IMR-90 (cell line): ENCODE measurements at regions not wholly inside any gene's neighbourhood (a gene's known extent, or its start where the extent isn't known, plus 50 kb on each side); places are given as distances from the start of the nearest gene placed in this dataset.

Experiments used
- ATAC-seq: fragments of 200-7000 bp; cut with Tn5 transposase; 2 replicates; pipeline ENCODE4 v1.9.1; 2020; ENCODE audit warnings: low read depth, mild to moderate bottlenecking, moderate library complexity
- BruUV-seq: library from RNA; stranded (reverse); fragments of 400-500 nt; replicated peaks from 2 replicates; lab custom pipeline; 2021; lab: Mats Ljungman, UMichigan
- CTCF ChIA-PET: fragments of 300-600 bp; formaldehyde crosslinking; extraction: SDS; loops from one replicate; lab custom pipeline; 2021; ENCODE audit warnings: antibody characterized with exemption; lab: Yijun Ruan, JAX
- POLR2A ChIA-PET: fragments of 300-600 bp; sonication (Branson Sonifier 250); formaldehyde crosslinking; loops from one replicate; lab custom pipeline; 2022; ENCODE audit warnings: antibody characterized with exemption; ENCODE audit not compliant: unreplicated experiment; lab: Charles Lee
- DNase-seq: peaks from one replicate; pipeline ENCODE4 v3.0.0; 2013
- H2AFZ ChIP-seq: replicated peaks from 2 replicates; pipeline ENCODE3; 2013; ENCODE audit warnings: low read length, mild to moderate bottlenecking; ENCODE audit not compliant: poor library complexity
- H2AK5ac ChIP-seq: 2 replicates; pipeline ENCODE4 v1.6.1; 2013; ENCODE audit warnings: low read depth, low read length, inconsistent platforms
- H2AK9ac ChIP-seq: replicated peaks from 2 replicates; pipeline ENCODE3; 2013; ENCODE audit warnings: mild to moderate bottlenecking, low read depth, low read length, moderate library complexity; ENCODE audit not compliant: poor library complexity
- H2BK120ac ChIP-seq: 2 replicates; pipeline ENCODE4 v1.6.1; 2013; ENCODE audit warnings: low read depth, low read length, inconsistent platforms
- H2BK15ac ChIP-seq: 3 replicates; pipeline ENCODE4 v1.6.1; 2013; ENCODE audit warnings: low read depth, low read length, inconsistent platforms
- H2BK20ac ChIP-seq: 2 replicates; pipeline ENCODE4 v1.6.1; 2013; ENCODE audit warnings: low read depth, mild to moderate bottlenecking, inconsistent platforms, low read length, moderate library complexity
- H2BK5ac ChIP-seq: 2 replicates; pipeline ENCODE4 v1.6.1; 2013; ENCODE audit warnings: mild to moderate bottlenecking, low read depth, low read length, inconsistent platforms; ENCODE audit not compliant: poor library complexity, severe bottlenecking
- H3K14ac ChIP-seq: replicated peaks from 2 replicates; pipeline ENCODE4 v1.6.1; 2013; ENCODE audit warnings: low read depth, low read length, inconsistent platforms
- H3K18ac ChIP-seq: 2 replicates; pipeline ENCODE4 v1.6.1; 2013; ENCODE audit warnings: low read depth, low read length, control low read depth
- H3K23ac ChIP-seq: 2 replicates; pipeline ENCODE4 v1.6.1; 2013; ENCODE audit warnings: low read depth, low read length, inconsistent platforms
- H3K27ac ChIP-seq: 2 replicates; pipeline ENCODE4 v1.5.1; 2013; ENCODE audit warnings: mild to moderate bottlenecking, control low read depth, low read length; ENCODE audit not compliant: insufficient read depth
- H3K27me3 ChIP-seq: 2 replicates; pipeline ENCODE4 v1.6.1; 2013; ENCODE audit warnings: low read length; ENCODE audit not compliant: control insufficient read depth, insufficient read depth
- H3K36me3 ChIP-seq: 2 replicates; pipeline ENCODE4 v1.6.1; 2013; ENCODE audit warnings: low read length, mixed read lengths; ENCODE audit not compliant: control insufficient read depth, insufficient read depth
- H3K4ac ChIP-seq: 2 replicates; pipeline ENCODE4 v1.6.1; 2013; ENCODE audit warnings: low read depth, low read length, inconsistent platforms
- H3K4me1 ChIP-seq: 2 replicates; pipeline ENCODE4 v1.6.1; 2013; ENCODE audit warnings: low read length, mixed read lengths; ENCODE audit not compliant: control insufficient read depth, insufficient read depth
- H3K4me2 ChIP-seq: 2 replicates; pipeline ENCODE4 v1.6.1; 2013; ENCODE audit warnings: low read depth, mild to moderate bottlenecking, control low read depth, low read length, moderate library complexity
- H3K4me3 ChIP-seq: 2 replicates; pipeline ENCODE4 v1.5.1; 2013; ENCODE audit warnings: low read depth, mild to moderate bottlenecking, control low read depth, low read length, moderate library complexity; ENCODE audit not compliant: insufficient read depth
- H3K56ac ChIP-seq: 2 replicates; pipeline ENCODE4 v1.6.1; 2013; ENCODE audit warnings: low read length, inconsistent platforms; ENCODE audit not compliant: insufficient read depth; ENCODE audit errors: extremely low read depth
- H3K79me1 ChIP-seq, 2 experiments: 2 replicates each; pipeline ENCODE4 v1.6.1; 2013; ENCODE audit warnings: low read length in 2 of 2, inconsistent platforms in 1 of 2, low read depth in 1 of 2
- H3K9ac ChIP-seq: 2 replicates; pipeline ENCODE4 v1.6.1; 2013; ENCODE audit warnings: low read depth, low read length, control low read depth
- H3K9me1 ChIP-seq: 2 replicates; pipeline ENCODE4 v1.6.1; 2013; ENCODE audit warnings: low read length, inconsistent platforms; ENCODE audit not compliant: insufficient read depth
- H3K9me3 ChIP-seq: 2 replicates; pipeline ENCODE4 v1.6.1; 2013; ENCODE audit warnings: low read length; ENCODE audit not compliant: control insufficient read depth, insufficient read depth
- H4K20me1 ChIP-seq: 2 replicates; pipeline ENCODE4 v1.6.1; 2013; ENCODE audit warnings: low read length, inconsistent platforms; ENCODE audit not compliant: insufficient read depth
- H4K5ac ChIP-seq: 2 replicates; pipeline ENCODE4 v1.6.1; 2013; ENCODE audit warnings: mild to moderate bottlenecking, low read depth, low read length, control low read depth
- H4K8ac ChIP-seq, 2 experiments: 2 replicates each; pipeline ENCODE4 v1.6.1; 2013; ENCODE audit warnings: low read depth in 2 of 2, low read length in 2 of 2, control low read depth in 1 of 2, inconsistent platforms in 1 of 2
- H4K91ac ChIP-seq: 2 replicates; pipeline ENCODE4 v1.6.1; 2013; ENCODE audit warnings: low read depth, low read length, inconsistent platforms; ENCODE audit not compliant: insufficient read depth
- BHLHE40 ChIP-seq: fragments of 150-350 bp; IDR thresholded peaks from 2 replicates; pipeline ENCODE4 v1.6.1; 2016; ENCODE audit warnings: mild to moderate bottlenecking, low read depth, low read length
- CEBPB ChIP-seq: IDR thresholded peaks from 2 replicates; pipeline ENCODE4 v1.6.1; 2012; ENCODE audit warnings: low read depth, low read length, improper control_type of control experiment
- CHD1 ChIP-seq: IDR thresholded peaks from 2 replicates; pipeline ENCODE4 v1.6.1; 2012; ENCODE audit warnings: low read depth, low read length, improper control_type of control experiment
- ELK1 ChIP-seq: fragments of 150-350 bp; IDR thresholded peaks from 2 replicates; pipeline ENCODE4 v1.6.1; 2016; ENCODE audit warnings: low read depth, mild to moderate bottlenecking, low read length, moderate library complexity, borderline replicate concordance
- FOS ChIP-seq: fragments of 150-350 bp; IDR thresholded peaks from 2 replicates; pipeline ENCODE4 v1.6.1; 2016; ENCODE audit warnings: low read depth, low read length
- MAFK ChIP-seq: IDR thresholded peaks from 2 replicates; pipeline ENCODE4 v1.6.1; 2012; ENCODE audit warnings: low read depth, low read length, improper control_type of control experiment
- POLR2A ChIP-seq: IDR thresholded peaks from 2 replicates; pipeline ENCODE4 v1.6.1; 2012; ENCODE audit warnings: mild to moderate bottlenecking, low read depth, low read length
- RAD21 ChIP-seq: IDR thresholded peaks from 2 replicates; pipeline ENCODE4 v1.6.1; 2012; ENCODE audit warnings: low read length, improper control_type of control experiment
- WGBS, 2 experiments: methylation state at CpG; one replicate each; pipeline versions ENCODE4 v1.1.5 to v1.1.7; 2013; ENCODE audit warnings: missing lambda C conversion rate in 2 of 2; ENCODE audit not compliant: insufficient read length in 1 of 2; ENCODE audit errors: extremely low coverage in 2 of 2; 5-methylcytosine and 5-hydroxymethylcytosine counted together
- dilution Hi-C: fragments of 300-500 bp; cut with HindIII; formaldehyde crosslinking; loops from one replicate; pipeline ENCODE4 v1.14.3; 2018; ENCODE audit warnings: low sequenced_read_pairs; ENCODE audit not compliant: unreplicated experiment
- in situ Hi-C: fragments of 300-500 bp; cut with MboI; formaldehyde crosslinking; loops from 3 replicates; pipeline ENCODE4 v1.14.3; 2019; ENCODE audit warnings: low sequenced_read_pairs, inconsistent platforms, mixed read lengths
- intact Hi-C: fragments of 100-400 bp; cut with micrococcal nuclease; formaldehyde crosslinking; loops from 2 replicates; pipeline ENCODE4 v1.10.0; 2022

GRCh38 chr5:137563301-137563645 is 64.1 kb upstream of the SPOCK1 start:
- TF ChIP-seq BHLHE40: no peak
- TF ChIP-seq MAFK: no peak
- no peak for TF ChIP-seq FOS
- TF ChIP-seq CEBPB: no peak
- TF ChIP-seq RAD21: no peak
- TF ChIP-seq POLR2A: no peak
- TF ChIP-seq ELK1: no peak
- no peak for TF ChIP-seq CHD1
- Histone ChIP-seq H3K23ac (no peak overlapping the region), H2AK5ac (no peak overlapping the region), H3K4me2 (no peak overlapping the region), H4K5ac (no peak overlapping the region), H3K9ac (no peak overlapping the region), H3K4ac (no peak overlapping the region), H3K4me1 (peaks cover 3% of the 10 kb centered on the region), H3K9me3 (no peaks in the 10 kb centered on the region), H2AFZ (peak overlapping the region; percentile 21), H4K91ac (no peak overlapping the region), H4K8ac (no peak overlapping the region), H3K27ac (no peak overlapping the region), H3K36me3 (no peaks in the 10 kb centered on the region), H3K56ac (no peak overlapping the region), H2BK120ac (no peak overlapping the region), H4K20me1 (no peaks in the 10 kb centered on the region), H3K4me3 (no peak overlapping the region), H3K9me1 (no peaks in the 10 kb centered on the region), H3K18ac (no peak overlapping the region), H3K14ac (no peak overlapping the region), H2BK20ac (no peak overlapping the region), H2AK9ac (no peak overlapping the region), H2BK15ac (no peak overlapping the region), H3K79me1 (no peaks in the 10 kb centered on the region), H3K27me3 (no peaks in the 10 kb centered on the region), H2BK5ac (no peak overlapping the region)
- ChIA-PET CTCF (no interaction called here), POLR2A (no interaction called here)
- dilution Hi-C loops (no loop called here), intact Hi-C loops (no loop called here), in situ Hi-C loops (no loop called here)
- ATAC-seq (no peak), DNase-seq (no peak)
- no TSS peak for BruUV-seq
- 100% methylated on average over 1 of the region's 2 CpGs; no CpG with 5 or more reads in 1 of the 2 experiments for WGBS, 2 experiments
